Progenitor cell of endocrine pancreas (in vitro differentiated cells): ENCODE measurements at regions not wholly inside any gene's neighbourhood (a gene's known extent, or its start where the extent isn't known, plus 50 kb on each side); places are given as distances from the start of the nearest gene placed in this dataset.
A peak's percentile ranks its signal among the peaks of the same experiment; 100 is the strongest.

Experiments
- DNase-seq: peaks from one replicate; pipeline ENCODE4 v3.0.0; 2021; ENCODE audit warnings: low spot score; ENCODE audit not compliant: unreplicated experiment
- H3K27ac Mint-ChIP-seq: 2 replicates; pipeline ENCODE4 v1.8.0; 2021; ENCODE audit warnings: mild to moderate bottlenecking, moderate library complexity, mixed read lengths
- H3K27me3 Mint-ChIP-seq: 2 replicates; pipeline ENCODE4 v1.8.0; 2021; ENCODE audit warnings: mixed read lengths
- H3K36me3 Mint-ChIP-seq: 2 replicates; pipeline ENCODE4 v1.8.0; 2022; ENCODE audit warnings: mixed read lengths; ENCODE audit not compliant: insufficient read depth
- H3K4me1 Mint-ChIP-seq: 2 replicates; pipeline ENCODE4 v1.8.0; 2021; ENCODE audit warnings: low read depth, mixed read lengths
- H3K4me3 Mint-ChIP-seq: 2 replicates; pipeline ENCODE4 v1.8.0; 2021; ENCODE audit warnings: low read depth, mild to moderate bottlenecking, moderate library complexity, mixed read lengths
- H3K9me3 Mint-ChIP-seq: 2 replicates; pipeline ENCODE4 v1.8.0; 2021; ENCODE audit warnings: low read depth, mixed read lengths
- CTCF ChIP-seq: fragments of 200-600 bp; sonication (generic); IDR thresholded peaks from one replicate; pipeline ENCODE4 v1.5.0; 2021; ENCODE audit warnings: antibody characterized with exemption, mild to moderate bottlenecking; ENCODE audit not compliant: unreplicated experiment

- H3K36me3 Mint-ChIP-seq = no peaks in the 10 kb centered on the region
- H3K4me1 Mint-ChIP-seq = peaks cover 16% of the 10 kb centered on the region
- peaks cover 1% of the 10 kb centered on the region for H3K9me3 Mint-ChIP-seq
- no peak for TF ChIP-seq CTCF
- no peak overlapping the region for H3K27ac Mint-ChIP-seq
- H3K4me3 Mint-ChIP-seq = no peak overlapping the region
- DNase-seq = no peak
- H3K27me3 Mint-ChIP-seq = no peaks in the 10 kb centered on the region
Measured at GRCh38 chr3:31442755-31443154, 90.0 kb upstream of the STT3B start.

GRCh38 chr3:31444220-31445142 is 88.2 kb upstream of the STT3B start:
- no peaks in the 10 kb centered on the region for H3K36me3 Mint-ChIP-seq
- H3K4me1 Mint-ChIP-seq = peaks cover 15% of the 10 kb centered on the region
- peaks cover 6% of the 10 kb centered on the region for H3K9me3 Mint-ChIP-seq
- no peak for TF ChIP-seq CTCF
- no peaks in the 10 kb centered on the region for H3K27me3 Mint-ChIP-seq
- no peak overlapping the region for H3K27ac Mint-ChIP-seq
- H3K4me3 Mint-ChIP-seq = no peak overlapping the region
- DNase-seq = no peak

- no peak overlapping the region for H3K27ac Mint-ChIP-seq
- TF ChIP-seq CTCF = no peak
- no peaks in the 10 kb centered on the region for H3K27me3 Mint-ChIP-seq
- H3K36me3 Mint-ChIP-seq = no peaks in the 10 kb centered on the region
- H3K4me3 Mint-ChIP-seq = no peak overlapping the region
- H3K4me1 Mint-ChIP-seq = peaks cover 4% of the 10 kb centered on the region
- DNase-seq = no peak
- H3K9me3 Mint-ChIP-seq = peaks cover 6% of the 10 kb centered on the region
Measured at GRCh38 chr3:31445701-31446100, 87.0 kb upstream of the STT3B start.

- DNase-seq = no peak
- peaks cover 4% of the 10 kb centered on the region for H3K4me1 Mint-ChIP-seq
- H3K36me3 Mint-ChIP-seq = no peaks in the 10 kb centered on the region
- H3K27me3 Mint-ChIP-seq = no peaks in the 10 kb centered on the region
- no peak overlapping the region for H3K4me3 Mint-ChIP-seq
- peak; percentile 54 for TF ChIP-seq CTCF
- peaks cover 24% of the 10 kb centered on the region for H3K9me3 Mint-ChIP-seq
- H3K27ac Mint-ChIP-seq = no peak overlapping the region
Measured at GRCh38 chr3:31448035-31448881, 84.5 kb upstream of the STT3B start.

- H3K4me3 Mint-ChIP-seq = no peak overlapping the region
- no peak for TF ChIP-seq CTCF
- peaks cover 4% of the 10 kb centered on the region for H3K4me1 Mint-ChIP-seq
- no peaks in the 10 kb centered on the region for H3K36me3 Mint-ChIP-seq
- DNase-seq = no peak
- peaks cover 24% of the 10 kb centered on the region for H3K9me3 Mint-ChIP-seq
- H3K27me3 Mint-ChIP-seq = no peaks in the 10 kb centered on the region
- no peak overlapping the region for H3K27ac Mint-ChIP-seq
Measured at GRCh38 chr3:31448882-31449243, 83.9 kb upstream of the STT3B start.
